Small intestine (tissue), 7 donors: ENCODE measurements at regions not wholly inside any gene's neighbourhood (a gene's known extent, or its start where the extent isn't known, plus 50 kb on each side); places are given as distances from the start of the nearest gene placed in this dataset.
A peak's percentile ranks its signal among the peaks of the same experiment; 100 is the strongest.

ENCODE experiments used
- DNase-seq, 2 donors: peaks; one replicate each; pipeline versions ENCODE4 v3.0.0 to v3.0.0-alpha.2; 2013
- FAIRE-seq: peaks from 2 replicates; lab custom pipeline; 2012; peaks lifted over from hg19 to GRCh38; lab: Jason Lieb, UNC
- H3K27ac ChIP-seq, 3 donors: one replicate each; pipeline ENCODE4 v1.5.1; 2013; ENCODE audit warnings: low read length in 2 of 3, mild to moderate bottlenecking in 2 of 3, control low read depth in 1 of 3, inconsistent platforms in 1 of 3, low read depth in 1 of 3, moderate library complexity in 1 of 3
- H3K27me3 ChIP-seq, 3 donors: one replicate each; pipeline ENCODE4 v1.6.1; 2013; ENCODE audit warnings: low read length in 3 of 3, inconsistent platforms in 1 of 3; ENCODE audit not compliant: control insufficient read depth in 3 of 3, insufficient read depth in 3 of 3
- H3K36me3 ChIP-seq, 3 donors: one replicate each; pipeline ENCODE4 v1.6.1; 2013; ENCODE audit warnings: low read length in 3 of 3, inconsistent platforms in 1 of 3, low read depth in 1 of 3, mild to moderate bottlenecking in 1 of 3, moderate library complexity in 1 of 3; ENCODE audit not compliant: control insufficient read depth in 3 of 3, insufficient read depth in 2 of 3
- H3K4me1 ChIP-seq, 3 donors: one replicate each; pipeline ENCODE4 v1.6.1; 2013; ENCODE audit warnings: low read length in 2 of 3, inconsistent platforms in 1 of 3, low read depth in 1 of 3, mild to moderate bottlenecking in 1 of 3, moderate library complexity in 1 of 3; ENCODE audit not compliant: control insufficient read depth in 3 of 3, insufficient read depth in 2 of 3
- H3K4me3 ChIP-seq, 3 donors: one replicate each; pipeline ENCODE4 v1.5.1; 2013; ENCODE audit warnings: low read length in 3 of 3, control low read depth in 1 of 3, inconsistent platforms in 1 of 3, low read depth in 1 of 3, mild to moderate bottlenecking in 1 of 3, moderate library complexity in 1 of 3
- H3K9me3 ChIP-seq, 2 donors: one replicate each; pipeline ENCODE4 v1.6.1; 2013; ENCODE audit warnings: low read depth in 1 of 2, low read length in 1 of 2; ENCODE audit not compliant: control insufficient read depth in 2 of 2, insufficient read depth in 1 of 2
- WGBS, 3 donors: extraction: QIAGEN DNeasy Blood & Tissue Kit; methylation state at CpG; one replicate each; pipeline ENCODE4 v1.1.7; 2013; 5-methylcytosine and 5-hydroxymethylcytosine counted together
- donor health status: healthy with polysubstance abuse.
- donor health status: control.
- donor health status: control.
- donor health status: Bipolar disorder and iron deficiency.
- donor health status: healthy.

DNA sequence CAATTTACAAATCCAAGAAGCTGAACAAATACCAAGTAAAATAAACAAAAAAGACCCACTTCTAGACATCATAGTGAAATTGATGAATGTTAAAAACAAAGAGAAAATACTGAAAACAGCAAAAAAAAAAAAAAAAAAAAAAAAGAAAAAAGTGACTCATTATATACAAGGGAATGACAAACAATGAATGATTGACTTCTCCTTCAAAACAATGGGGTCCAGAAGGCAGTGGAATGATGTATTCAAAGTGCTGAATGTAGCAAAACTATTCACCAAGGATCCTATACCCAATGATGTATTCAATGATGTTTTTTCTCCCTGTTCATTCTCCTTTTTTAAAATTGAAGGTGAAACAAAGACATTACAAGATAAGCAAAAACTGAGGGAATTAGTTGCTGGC is 650.0 kb downstream of the UTRN start:
- Histone ChIP-seq H3K36me3 (no peaks in the 10 kb centered on the region), H3K4me3 (no peak overlapping the region), H3K9me3 (peaks cover 0 to 4% of the 10 kb centered on the region in 2 donors), H3K4me1 (no peaks in the 10 kb centered on the region), H3K27me3 (no peaks in the 10 kb centered on the region), H3K27ac (no peak overlapping the region)
- DNase-seq (no peak), FAIRE-seq (no peak)

DNA sequence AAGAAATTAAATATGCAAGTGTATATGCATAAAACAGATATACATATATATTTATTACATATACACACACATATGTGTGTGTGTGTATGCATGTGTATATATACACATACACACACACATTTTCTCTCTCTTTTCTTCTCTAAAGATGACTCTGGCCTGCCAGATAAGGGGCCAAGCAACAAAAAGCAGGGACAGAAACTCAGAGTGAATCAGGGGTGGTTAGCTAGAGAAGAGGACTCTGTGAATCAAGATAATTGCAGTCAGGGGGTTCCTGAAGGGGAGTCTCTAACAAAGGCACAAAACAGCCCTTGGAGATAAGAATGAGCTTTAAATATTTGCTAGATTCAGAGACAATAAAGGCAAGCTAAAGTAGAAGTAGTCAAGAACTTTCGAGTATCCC is 650.5 kb downstream of the UTRN start:
- Histone ChIP-seq H3K27me3 (no peaks in the 10 kb centered on the region), H3K4me3 (no peak overlapping the region), H3K27ac (no peak overlapping the region), H3K36me3 (no peaks in the 10 kb centered on the region), H3K9me3 (peaks cover 0 to 4% of the 10 kb centered on the region in 2 donors), H3K4me1 (no peaks in the 10 kb centered on the region)
- DNase-seq (no peak), FAIRE-seq (no peak)
- WGBS, 3 donors: 82 to 94% (median 84%) methylated on average over 1 of the region's 1 CpG

DNA sequence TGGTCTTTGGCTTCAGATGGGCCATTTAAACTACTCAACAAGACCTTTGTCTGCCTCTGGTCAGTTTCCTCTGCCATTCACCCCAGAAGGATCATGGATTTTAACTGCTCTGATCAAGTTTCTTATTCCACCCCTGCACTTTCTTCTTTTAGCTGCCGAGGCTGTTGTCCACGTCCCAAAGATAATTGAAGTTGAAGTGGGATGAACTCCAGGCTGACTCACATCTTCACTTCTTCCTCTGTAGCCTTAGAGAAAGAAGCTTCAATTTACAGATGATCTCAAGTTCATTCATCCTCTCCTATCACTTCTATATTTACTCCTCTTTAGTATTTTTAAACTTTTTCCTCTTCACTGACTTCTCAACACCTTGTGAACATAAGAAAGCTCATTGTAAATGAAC is 651.6 kb downstream of the UTRN start:
- Histone ChIP-seq H3K27me3 (no peaks in the 10 kb centered on the region), H3K36me3 (no peaks in the 10 kb centered on the region), H3K4me3 (no peak overlapping the region), H3K9me3 (peaks cover 0 to 4% of the 10 kb centered on the region in 2 donors), H3K4me1 (no peaks in the 10 kb centered on the region), H3K27ac (no peak overlapping the region)
- 76 to 89% (median 83%) methylated on average over 2 of the region's 2 CpGs for WGBS, 3 donors
- DNase-seq (no peak), FAIRE-seq (no peak)

DNA sequence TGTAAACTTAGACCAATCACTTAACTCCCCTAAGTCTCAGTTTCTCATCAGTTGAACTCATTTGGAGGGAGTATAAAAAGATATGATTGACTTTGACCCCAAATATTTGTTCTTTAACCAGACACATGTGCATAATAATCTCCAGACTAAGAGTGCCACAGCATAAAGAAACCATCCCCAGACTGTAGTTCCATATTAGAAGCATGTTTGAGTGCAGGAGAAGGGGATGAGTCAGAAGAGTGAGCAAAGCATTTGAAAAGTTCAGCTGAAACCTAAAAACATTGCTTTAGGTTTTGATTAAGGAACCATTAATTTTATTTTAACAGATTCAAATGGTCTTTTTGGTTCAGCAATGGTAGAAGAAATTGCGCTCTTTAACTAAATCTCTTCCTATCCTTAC is 654.8 kb downstream of the UTRN start:
- no peaks in the 10 kb centered on the region for H3K27me3 ChIP-seq
- FAIRE-seq: no peak

DNA sequence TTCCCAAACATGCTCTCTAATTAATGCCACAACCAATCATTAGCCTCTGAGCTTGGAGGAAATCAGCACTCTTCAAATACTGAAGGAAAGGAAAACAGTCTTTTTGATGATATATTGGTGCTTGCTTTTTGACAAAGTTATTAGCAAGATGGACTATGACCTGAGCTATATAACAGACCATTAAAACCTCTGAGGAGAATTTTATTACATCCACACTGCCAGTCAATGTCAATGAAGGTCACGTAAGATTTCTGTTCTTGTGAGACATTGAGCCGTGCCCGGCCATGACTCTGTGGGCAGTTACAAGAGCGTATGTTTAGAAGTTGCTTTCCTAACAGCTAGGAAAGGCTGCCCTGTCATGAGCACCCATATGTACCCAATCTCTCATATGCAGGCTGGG is 659.0 kb downstream of the UTRN start:
- peaks cover 0 to 10% (median 0%) of the 10 kb centered on the region in 3 donors for H3K4me1 ChIP-seq
- no peak for FAIRE-seq
- H3K9me3 ChIP-seq: no peaks in the 10 kb centered on the region
- no peaks in the 10 kb centered on the region for H3K27me3 ChIP-seq
- DNase-seq: peak; percentile 44 to 80
- WGBS, 3 donors: 23 to 70% (median 46%) methylated on average over 4 of the region's 4 CpGs
- H3K36me3 ChIP-seq: no peaks in the 10 kb centered on the region
- H3K27ac ChIP-seq: no peak overlapping the region
- no peak overlapping the region for H3K4me3 ChIP-seq

More for the DNA sequence above, 654.8 kb downstream of the UTRN start:
- H3K27ac ChIP-seq: no peak overlapping the region
- H3K4me1 ChIP-seq: peaks cover 0 to 10% (median 0%) of the 10 kb centered on the region in 3 donors
- no peaks in the 10 kb centered on the region for H3K9me3 ChIP-seq
- no peaks in the 10 kb centered on the region for H3K36me3 ChIP-seq
- 94 to 100% (median 97%) methylated on average over 1 of the region's 1 CpG for WGBS, 3 donors
- H3K4me3 ChIP-seq: no peak overlapping the region
- DNase-seq: no peak

DNA sequence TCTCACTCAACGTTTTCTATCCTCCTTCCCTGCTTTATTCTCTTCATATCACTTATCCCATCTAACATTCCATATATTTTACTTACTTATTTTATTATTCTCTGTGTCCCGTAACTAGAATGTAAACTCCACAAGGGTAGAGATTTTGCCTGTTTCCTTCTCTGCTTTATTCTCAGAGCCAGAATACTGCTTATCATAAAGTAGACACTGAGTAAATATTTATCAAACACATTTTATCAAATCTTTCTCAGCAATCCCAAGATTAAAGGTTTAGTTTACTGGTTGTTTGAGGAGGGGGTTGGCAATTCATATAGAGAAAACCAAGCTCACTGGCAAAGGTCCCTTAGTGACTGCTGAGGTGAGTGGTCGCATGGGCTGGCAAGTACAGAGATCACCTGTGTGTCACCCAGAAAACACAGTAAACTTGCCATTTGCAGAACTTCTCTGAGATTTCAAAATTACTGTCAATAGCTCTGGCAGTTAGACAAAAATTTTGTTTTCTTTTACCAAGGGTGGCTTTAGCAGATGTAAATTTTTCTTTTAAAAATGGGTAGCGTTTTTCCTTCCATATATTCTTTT is 662.4 kb downstream of the UTRN start:
- H3K4me1 ChIP-seq: peaks cover 0 to 10% (median 0%) of the 10 kb centered on the region in 3 donors
- DNase-seq (no peak), FAIRE-seq (no peak)
- H3K27me3 ChIP-seq: no peaks in the 10 kb centered on the region
- no peak overlapping the region for H3K27ac ChIP-seq
- peaks cover 0 to 2% of the 10 kb centered on the region in 2 donors for H3K9me3 ChIP-seq
- H3K36me3 ChIP-seq: no peaks in the 10 kb centered on the region
- H3K4me3 ChIP-seq: no peak overlapping the region
- 35 to 65% (median 47%) methylated on average over 4 of the region's 4 CpGs for WGBS, 3 donors

DNA sequence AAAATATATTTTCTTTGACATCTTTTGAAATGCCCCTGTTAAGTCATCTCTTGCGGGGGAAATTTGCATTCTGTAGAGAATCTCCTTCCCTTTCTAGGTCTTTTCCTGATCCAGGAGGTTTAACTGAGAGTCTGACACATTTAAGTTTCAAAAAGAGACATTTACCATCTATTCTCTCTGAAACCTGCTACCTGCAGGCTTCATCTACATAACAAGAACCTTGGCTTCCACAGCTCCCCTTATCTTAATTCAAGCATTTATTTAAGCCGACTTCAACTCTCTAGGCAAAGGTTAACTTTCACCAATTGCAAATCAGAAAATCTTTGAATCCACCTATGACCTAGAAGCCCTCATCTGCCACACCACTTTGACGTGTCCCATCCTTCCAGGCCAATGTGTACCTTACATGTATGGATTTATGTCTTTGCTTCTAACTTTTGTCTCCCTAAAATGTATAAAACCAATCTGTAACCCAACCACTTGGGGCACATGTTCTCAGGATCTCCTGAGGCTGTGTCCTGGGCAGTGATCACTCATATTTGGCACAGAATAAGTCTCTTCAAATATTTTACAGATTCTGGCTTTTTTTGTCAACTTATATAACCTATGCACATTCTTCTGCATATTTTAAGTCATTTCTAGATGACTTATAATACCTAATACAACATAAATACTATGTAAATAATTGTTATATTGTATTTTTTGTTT is 666.7 kb downstream of the UTRN start:
- WGBS, 3 donors: 52 to 54% (median 54%) methylated on average over 3 of the region's 3 CpGs
- DNase-seq (no peak), FAIRE-seq (no peak)
- Histone ChIP-seq H3K9me3 (peaks cover 0 to 2% of the 10 kb centered on the region in 2 donors), H3K4me1 (no peaks in the 10 kb centered on the region), H3K4me3 (no peak overlapping the region), H3K27me3 (no peaks in the 10 kb centered on the region), H3K36me3 (no peaks in the 10 kb centered on the region), H3K27ac (no peak overlapping the region)

DNA sequence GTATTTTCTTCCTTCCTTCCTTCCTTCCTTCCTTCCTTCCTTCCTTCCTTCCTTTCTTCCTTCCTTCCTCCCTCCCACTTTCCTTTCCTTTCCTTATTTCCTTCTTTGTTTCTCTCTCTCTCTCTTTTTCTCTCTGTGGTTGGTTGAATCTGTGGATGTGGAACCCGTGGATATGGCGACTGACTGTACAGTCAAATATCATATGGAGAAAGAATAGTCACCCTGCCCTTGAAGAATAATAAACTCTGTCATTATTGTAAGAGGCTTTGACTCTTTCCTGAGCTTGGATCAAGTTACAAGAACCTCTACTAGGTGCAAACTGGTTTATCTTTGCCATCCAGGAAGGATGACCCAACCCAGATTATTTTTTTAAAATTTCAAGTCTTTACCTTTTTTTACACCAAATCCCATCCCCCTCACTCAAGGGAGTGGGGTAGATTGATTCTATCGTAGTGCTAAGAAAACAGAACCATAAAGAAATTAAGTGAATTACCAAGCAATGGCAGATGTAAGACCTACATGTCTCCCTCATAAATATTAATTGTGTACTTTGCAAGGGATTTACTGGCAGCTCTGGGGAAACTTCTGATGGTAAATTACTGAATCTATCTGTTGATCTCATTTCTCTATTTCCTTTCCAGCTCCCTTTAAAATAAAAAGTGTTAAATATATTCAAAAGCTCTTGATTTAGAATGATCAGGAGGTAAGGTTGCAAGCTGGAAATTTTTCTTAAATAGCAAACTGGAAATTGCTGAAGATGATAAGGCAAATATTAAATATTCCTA is 667.5 kb downstream of the UTRN start:
- no peaks in the 10 kb centered on the region for H3K27me3 ChIP-seq
- H3K9me3 ChIP-seq: peaks cover 0 to 2% of the 10 kb centered on the region in 2 donors
- DNase-seq: no peak
- H3K27ac ChIP-seq: no peak overlapping the region
- FAIRE-seq: no peak
- 85 to 88% (median 85%) methylated on average over 3 of the region's 3 CpGs for WGBS, 3 donors
- no peaks in the 10 kb centered on the region for H3K36me3 ChIP-seq
- no peaks in the 10 kb centered on the region for H3K4me1 ChIP-seq
- no peak overlapping the region for H3K4me3 ChIP-seq
